HepG2 (cell line): ENCODE measurements at regions not wholly inside any gene's neighbourhood (a gene's known extent, or its start where the extent isn't known, plus 50 kb on each side); places are given as distances from the start of the nearest gene placed in this dataset.
"Not testable (repeated sequence)": the region's sequence is repeated elsewhere in the genome, so short reads cannot be mapped to it uniquely, and the experiment has no call there.

Experiments
- ATAC-seq: fragments of 200-7000 bp; cut with Tn5 transposase; 3 replicates; pipeline ENCODE4 v1.9.1; 2020; ENCODE audit warnings: mild to moderate bottlenecking, moderate library complexity
- BruUV-seq: library from RNA; stranded (reverse); fragments of 400-500 nt; replicated peaks from 2 replicates; lab custom pipeline; 2021; lab: Mats Ljungman, UMichigan
- CTCF ChIA-PET: fragments of 300-600 bp; formaldehyde crosslinking; extraction: SDS; loops from one replicate; lab custom pipeline; 2021; ENCODE audit warnings: low total read pairs, inconsistent platforms, low intra/inter-chr PET ratio; lab: Yijun Ruan, JAX
- POLR2A ChIA-PET: fragments of 350-600 bp; sonication (Branson Sonifier 250); formaldehyde crosslinking; loops from one replicate; lab custom pipeline; 2020; ENCODE audit warnings: antibody characterized with exemption, inconsistent platforms; lab: Yijun Ruan, JAX
- DNase-seq: peaks from one replicate; pipeline ENCODE4 v3.0.0-alpha.2; 2015; ENCODE audit warnings: low spot score
- FAIRE-seq: peaks from 3 replicates; lab custom pipeline; 2011; peaks lifted over from hg19 to GRCh38; lab: Jason Lieb, UNC
- H2AFZ ChIP-seq: one replicate; pipeline ENCODE4 v1.6.1; 2011; ENCODE audit warnings: low read length, inconsistent platforms
- H3K27ac ChIP-seq: fragments of 300-600 bp; 3 replicates; pipeline ENCODE4 v1.8.0; 2011; ENCODE audit warnings: mixed run types, mild to moderate bottlenecking, mixed read lengths, low read length, inconsistent platforms; ENCODE audit not compliant: insufficient read depth; ENCODE audit errors: extremely low read length
- H3K27me3 ChIP-seq, 2 experiments: fragments of 200-600 bp in 1 of 2; 2 replicates in 1 of 2; 3 replicates in 1 of 2; pipeline versions ENCODE4 v1.6.0 to v1.8.0; 2011; ENCODE audit warnings: low read length in 2 of 2, mild to moderate bottlenecking in 2 of 2, moderate library complexity in 2 of 2, inconsistent platforms in 1 of 2; ENCODE audit not compliant: insufficient read depth in 2 of 2, control insufficient read depth in 1 of 2
- H3K36me3 ChIP-seq, 2 experiments: fragments of 200-600 bp in 1 of 2; replicated peaks in 1 of 2; 2 replicates in 1 of 2; 3 replicates in 1 of 2; pipeline versions ENCODE4 v1.5.1 to v1.8.0; 2011; ENCODE audit warnings: low read length in 2 of 2, inconsistent platforms in 1 of 2; ENCODE audit not compliant: insufficient read depth in 2 of 2, control insufficient read depth in 1 of 2
- H3K4me1 ChIP-seq: 2 replicates; pipeline ENCODE4 v1.5.1; 2012; ENCODE audit warnings: low read length, inconsistent platforms; ENCODE audit not compliant: insufficient read depth
- H3K4me2 ChIP-seq: 2 replicates; pipeline ENCODE4 v1.6.0; 2011; ENCODE audit warnings: low read depth, low read length, inconsistent platforms
- H3K4me3 ChIP-seq, 3 experiments: fragments of 200-600 bp in 1 of 3; sonication (generic), shearing (Covaris generic) in 1 of 3; replicated peaks in 1 of 3; 2 replicates each; pipeline ENCODE4 v1.5.1; 2011 to 2016; ENCODE audit warnings: low read length in 3 of 3, inconsistent platforms in 2 of 3, low read depth in 2 of 3, mild to moderate bottlenecking in 2 of 3, control low read depth in 1 of 3, mixed read lengths in 1 of 3; ENCODE audit not compliant: insufficient read depth in 1 of 3
- H3K79me2 ChIP-seq: one replicate; pipeline ENCODE4 v1.6.1; 2011; ENCODE audit warnings: low read length, inconsistent platforms; ENCODE audit not compliant: insufficient read depth
- H3K9ac ChIP-seq: 2 replicates; pipeline ENCODE4 v1.6.0; 2011; ENCODE audit warnings: mild to moderate bottlenecking, low read depth, low read length, inconsistent platforms; ENCODE audit not compliant: insufficient read depth
- H3K9me3 ChIP-seq: 2 replicates; pipeline ENCODE4 v1.5.1; 2012; ENCODE audit warnings: mild to moderate bottlenecking, low read length
- H4K20me1 ChIP-seq: 2 replicates; pipeline ENCODE4 v1.6.0; 2011; ENCODE audit warnings: inconsistent platforms, mild to moderate bottlenecking, low read length, moderate library complexity; ENCODE audit not compliant: insufficient read depth
- FOXA3 ChIP-seq: IDR thresholded peaks from 2 replicates; pipeline ENCODE4 v1.6.1; 2016; ENCODE audit warnings: missing genetic modification reagents, missing compliant biosample characterization
- FOXJ3 ChIP-seq: sonication (generic); formaldehyde crosslinking; IDR thresholded peaks from 2 replicates; pipeline ENCODE4 v1.4.0; 2020; ENCODE audit warnings: missing genetic modification reagents, mild to moderate bottlenecking, borderline replicate concordance
- GATAD2A ChIP-seq: IDR thresholded peaks from 2 replicates; pipeline ENCODE4 v1.6.1; 2016
- GFI1 ChIP-seq: sonication (generic); formaldehyde crosslinking; IDR thresholded peaks from 2 replicates; pipeline ENCODE4 v1.5.0; 2020; ENCODE audit warnings: missing genetic modification reagents, mild to moderate bottlenecking, borderline replicate concordance
- HDAC1 ChIP-seq: sonication (generic); formaldehyde crosslinking; IDR thresholded peaks from 2 replicates; pipeline ENCODE4 v1.5.1; 2020; ENCODE audit warnings: mild to moderate bottlenecking, missing genetic modification reagents
- HDAC2 ChIP-seq: sonication (generic); formaldehyde crosslinking; IDR thresholded peaks from 2 replicates; pipeline ENCODE4 v1.4.0; 2020; ENCODE audit warnings: missing genetic modification reagents
- ISL2 ChIP-seq: sonication (generic); formaldehyde crosslinking; IDR thresholded peaks from 2 replicates; pipeline ENCODE4 v1.5.0; 2020; ENCODE audit warnings: missing genetic modification reagents
- NR2F1 ChIP-seq, 2 experiments: fragments of 450-650 bp in 1 of 2; formaldehyde crosslinking in 1 of 2; IDR thresholded peaks; 2 replicates each; pipeline versions ENCODE4 v1.5.0 to v1.6.1; 2016 to 2020; ENCODE audit warnings: mild to moderate bottlenecking in 1 of 2, missing compliant biosample characterization in 1 of 2, missing genetic modification reagents in 1 of 2, moderate library complexity in 1 of 2
- NR2F2 ChIP-seq: IDR thresholded peaks from 2 replicates; pipeline ENCODE4 v1.6.1; 2012; ENCODE audit warnings: low read depth, inconsistent platforms, borderline replicate concordance
- RARA ChIP-seq: IDR thresholded peaks from 2 replicates; pipeline ENCODE4 v1.6.1; 2016; ENCODE audit warnings: missing genetic modification reagents, missing compliant biosample characterization
- SOX13 ChIP-seq, 3 experiments: fragments of 450-650 bp in 1 of 3; sonication (generic) in 1 of 3; formaldehyde crosslinking in 1 of 3; IDR thresholded peaks in 2 of 3; conservative IDR thresholded peaks in 1 of 3; 2 replicates each; pipeline versions ENCODE4 v1.5.0 to v1.6.1; 2016 to 2020; ENCODE audit warnings: antibody characterized with exemption in 1 of 3, mild to moderate bottlenecking in 1 of 3, missing compliant biosample characterization in 1 of 3, missing genetic modification reagents in 1 of 3, moderate library complexity in 1 of 3
- SOX6 ChIP-seq, 2 experiments: fragments of 450-650 bp in 1 of 2; sonication (generic) in 1 of 2; formaldehyde crosslinking in 1 of 2; IDR thresholded peaks; 2 replicates each; pipeline versions ENCODE4 v1.4.0 to v1.6.1; 2017 to 2020; ENCODE audit warnings: antibody characterized with exemption in 1 of 2, mild to moderate bottlenecking in 1 of 2, missing genetic modification reagents in 1 of 2
- TBX3 ChIP-seq: fragments of 450-650 bp; IDR thresholded peaks from 2 replicates; pipeline ENCODE4 v1.6.1; 2017; ENCODE audit warnings: antibody characterized with exemption, mild to moderate bottlenecking, inconsistent platforms, borderline replicate concordance
- TCF7 ChIP-seq: sonication (generic); IDR thresholded peaks from 2 replicates; pipeline ENCODE4 v1.6.1; 2016; ENCODE audit warnings: antibody characterized with exemption, low read depth
- in situ Hi-C: cut with HindIII; loops from 2 replicates; pipeline ENCODE4 v1.10.0; 2017; ENCODE audit warnings: low pct_unique_long_range_greater_than_20kb; ENCODE audit not compliant: extremely low pct_ligation_motif_present
- intact Hi-C: fragments of 100-400 bp; cut with micrococcal nuclease; formaldehyde crosslinking; loops from one replicate; pipeline ENCODE4 v1.10.0; 2022; ENCODE audit not compliant: unreplicated experiment
- TF ChIP-seq, protein P1 (sequence below): sonication (generic); formaldehyde crosslinking; conservative IDR thresholded peaks from 2 replicates; pipeline ENCODE4 v1.4.0; 2020; ENCODE audit warnings: mild to moderate bottlenecking, missing genetic modification reagents, moderate library complexity
- TF ChIP-seq, protein P2 (sequence below): sonication (generic); formaldehyde crosslinking; IDR thresholded peaks from 2 replicates; pipeline ENCODE4 v1.4.0; 2020; ENCODE audit warnings: mild to moderate bottlenecking, missing genetic modification reagents, borderline replicate concordance

DNA sequence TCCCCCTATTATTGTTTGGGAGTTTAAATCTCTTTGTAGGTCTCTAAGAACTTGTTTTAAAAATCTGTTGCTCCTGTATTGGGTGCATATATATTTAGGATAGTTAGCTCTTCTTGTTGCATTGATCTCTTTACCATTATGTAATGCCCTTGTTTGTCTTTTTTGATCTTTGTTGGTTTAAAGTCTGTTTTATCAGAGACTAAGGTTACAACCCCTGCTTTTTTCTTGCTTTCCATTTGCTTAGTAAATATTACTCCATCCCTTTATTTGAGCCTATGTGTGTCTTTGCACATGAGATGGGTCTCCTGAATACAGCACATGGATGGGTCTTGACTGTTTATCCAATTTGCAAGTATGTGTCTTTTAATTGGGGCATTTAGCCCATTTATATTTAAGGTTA lies 267.4 kb downstream of the ZWINT start:
- POLR2A ChIA-PET; H3K79me2 ChIP-seq; H3K4me1 ChIP-seq; CTCF ChIA-PET; H3K27me3 ChIP-seq; FAIRE-seq; H2AFZ ChIP-seq; H4K20me1 ChIP-seq; intact Hi-C loops; H3K27ac ChIP-seq; H3K4me3 ChIP-seq; H3K9ac ChIP-seq; H3K36me3 ChIP-seq; BruUV-seq; H3K4me2 ChIP-seq; ATAC-seq; in situ Hi-C loops; TF ChIP-seq SOX13, SOX6 (IDR thresholded peaks at IDR 0.05): not testable (repeated sequence)
- peak; percentile 28 for DNase-seq
- H3K9me3 ChIP-seq, result peaks cover 18% of the 10 kb centered on the region
- TF ChIP-seq TCF7, result peak; percentile 77
- peak; percentile 62 for TF ChIP-seq RARA (CRISPR knock-in tag)
- TF ChIP-seq TBX3, result peak; percentile 46; the same call in 1 of the 2 replicates
- TF ChIP-seq, protein P1, sequence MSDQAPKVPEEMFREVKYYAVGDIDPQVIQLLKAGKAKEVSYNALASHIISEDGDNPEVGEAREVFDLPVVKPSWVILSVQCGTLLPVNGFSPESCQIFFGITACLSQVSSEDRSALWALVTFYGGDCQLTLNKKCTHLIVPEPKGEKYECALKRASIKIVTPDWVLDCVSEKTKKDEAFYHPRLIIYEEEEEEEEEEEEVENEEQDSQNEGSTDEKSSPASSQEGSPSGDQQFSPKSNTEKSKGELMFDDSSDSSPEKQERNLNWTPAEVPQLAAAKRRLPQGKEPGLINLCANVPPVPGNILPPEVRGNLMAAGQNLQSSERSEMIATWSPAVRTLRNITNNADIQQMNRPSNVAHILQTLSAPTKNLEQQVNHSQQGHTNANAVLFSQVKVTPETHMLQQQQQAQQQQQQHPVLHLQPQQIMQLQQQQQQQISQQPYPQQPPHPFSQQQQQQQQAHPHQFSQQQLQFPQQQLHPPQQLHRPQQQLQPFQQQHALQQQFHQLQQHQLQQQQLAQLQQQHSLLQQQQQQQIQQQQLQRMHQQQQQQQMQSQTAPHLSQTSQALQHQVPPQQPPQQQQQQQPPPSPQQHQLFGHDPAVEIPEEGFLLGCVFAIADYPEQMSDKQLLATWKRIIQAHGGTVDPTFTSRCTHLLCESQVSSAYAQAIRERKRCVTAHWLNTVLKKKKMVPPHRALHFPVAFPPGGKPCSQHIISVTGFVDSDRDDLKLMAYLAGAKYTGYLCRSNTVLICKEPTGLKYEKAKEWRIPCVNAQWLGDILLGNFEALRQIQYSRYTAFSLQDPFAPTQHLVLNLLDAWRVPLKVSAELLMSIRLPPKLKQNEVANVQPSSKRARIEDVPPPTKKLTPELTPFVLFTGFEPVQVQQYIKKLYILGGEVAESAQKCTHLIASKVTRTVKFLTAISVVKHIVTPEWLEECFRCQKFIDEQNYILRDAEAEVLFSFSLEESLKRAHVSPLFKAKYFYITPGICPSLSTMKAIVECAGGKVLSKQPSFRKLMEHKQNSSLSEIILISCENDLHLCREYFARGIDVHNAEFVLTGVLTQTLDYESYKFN (CRISPR knock-in tag), result peak; percentile 50
- peak; percentile 51; the same call in 1 of the 2 replicates for TF ChIP-seq GATAD2A (CRISPR knock-in tag)
- peak; percentile 43; the same call in 1 of the 2 replicates for TF ChIP-seq HDAC2 (CRISPR knock-in tag)
- peak; percentile 76 for TF ChIP-seq NR2F2
- TF ChIP-seq HDAC1 (CRISPR knock-in tag), result 0 out of 2 replicates have a peak, but pooled peaks have one; percentile 28
- peak; percentile 77 for TF ChIP-seq FOXA3
- TF ChIP-seq NR2F1 (CRISPR knock-in tag; IDR thresholded peaks at IDR 0.05), result peak in 1 of 2 experiments; percentile 50; a peak in 1 of 4 replicates
- peak in 1 of 2 experiments; percentile 50; a peak in 1 of 4 replicates for TF ChIP-seq SOX13 (CRISPR knock-in tag; conservative IDR thresholded peaks at IDR 0.05 in 1 of 2, IDR thresholded peaks at IDR 0.05 in 1 of 2)
- peak; percentile 85 for TF ChIP-seq ISL2 (CRISPR knock-in tag)
- peak; percentile 61 for TF ChIP-seq SOX6 (CRISPR knock-in tag; IDR thresholded peaks at IDR 0.05)
- TF ChIP-seq, protein P2, sequence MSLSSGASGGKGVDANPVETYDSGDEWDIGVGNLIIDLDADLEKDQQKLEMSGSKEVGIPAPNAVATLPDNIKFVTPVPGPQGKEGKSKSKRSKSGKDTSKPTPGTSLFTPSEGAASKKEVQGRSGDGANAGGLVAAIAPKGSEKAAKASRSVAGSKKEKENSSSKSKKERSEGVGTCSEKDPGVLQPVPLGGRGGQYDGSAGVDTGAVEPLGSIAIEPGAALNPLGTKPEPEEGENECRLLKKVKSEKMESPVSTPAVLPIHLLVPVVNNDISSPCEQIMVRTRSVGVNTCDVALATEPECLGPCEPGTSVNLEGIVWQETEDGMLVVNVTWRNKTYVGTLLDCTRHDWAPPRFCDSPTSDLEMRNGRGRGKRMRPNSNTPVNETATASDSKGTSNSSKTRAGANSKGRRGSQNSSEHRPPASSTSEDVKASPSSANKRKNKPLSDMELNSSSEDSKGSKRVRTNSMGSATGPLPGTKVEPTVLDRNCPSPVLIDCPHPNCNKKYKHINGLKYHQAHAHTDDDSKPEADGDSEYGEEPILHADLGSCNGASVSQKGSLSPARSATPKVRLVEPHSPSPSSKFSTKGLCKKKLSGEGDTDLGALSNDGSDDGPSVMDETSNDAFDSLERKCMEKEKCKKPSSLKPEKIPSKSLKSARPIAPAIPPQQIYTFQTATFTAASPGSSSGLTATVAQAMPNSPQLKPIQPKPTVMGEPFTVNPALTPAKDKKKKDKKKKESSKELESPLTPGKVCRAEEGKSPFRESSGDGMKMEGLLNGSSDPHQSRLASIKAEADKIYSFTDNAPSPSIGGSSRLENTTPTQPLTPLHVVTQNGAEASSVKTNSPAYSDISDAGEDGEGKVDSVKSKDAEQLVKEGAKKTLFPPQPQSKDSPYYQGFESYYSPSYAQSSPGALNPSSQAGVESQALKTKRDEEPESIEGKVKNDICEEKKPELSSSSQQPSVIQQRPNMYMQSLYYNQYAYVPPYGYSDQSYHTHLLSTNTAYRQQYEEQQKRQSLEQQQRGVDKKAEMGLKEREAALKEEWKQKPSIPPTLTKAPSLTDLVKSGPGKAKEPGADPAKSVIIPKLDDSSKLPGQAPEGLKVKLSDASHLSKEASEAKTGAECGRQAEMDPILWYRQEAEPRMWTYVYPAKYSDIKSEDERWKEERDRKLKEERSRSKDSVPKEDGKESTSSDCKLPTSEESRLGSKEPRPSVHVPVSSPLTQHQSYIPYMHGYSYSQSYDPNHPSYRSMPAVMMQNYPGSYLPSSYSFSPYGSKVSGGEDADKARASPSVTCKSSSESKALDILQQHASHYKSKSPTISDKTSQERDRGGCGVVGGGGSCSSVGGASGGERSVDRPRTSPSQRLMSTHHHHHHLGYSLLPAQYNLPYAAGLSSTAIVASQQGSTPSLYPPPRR, result peak; percentile 83; the same call in 1 of the 2 replicates
- TF ChIP-seq GFI1 (CRISPR knock-in tag), result peak; percentile 56; the same call in 1 of the 2 replicates
- TF ChIP-seq FOXJ3 (CRISPR knock-in tag), result peak; percentile 53; the same call in 1 of the 2 replicates
